Left ventricle myocardium superior (tissue), 1 donor: ENCODE measurements at regions not wholly inside any gene's neighbourhood (a gene's known extent, or its start where the extent isn't known, plus 50 kb on each side); places are given as distances from the start of the nearest gene placed in this dataset.

Experiments
- ATAC-seq: fragments of 200-7000 bp; cut with Tn5 transposase; one replicate; pipeline ENCODE4 v1.9.1; 2020; ENCODE audit warnings: mild to moderate bottlenecking, moderate library complexity
- DNase-seq: peaks from one replicate; pipeline ENCODE4 v3.0.0-alpha.2; 2020
- intact Hi-C: fragments of 100-400 bp; cut with micrococcal nuclease; formaldehyde crosslinking; loops from one replicate; pipeline ENCODE4 v1.11.0; 2022
- donor health status: DM: no; HTN: yes; CAD: no; lungs with severe emphysema.

GRCh38 chr18:73932976-73933375, 214.7 kb downstream of the FBXO15 start:
- DNase-seq (no peak), ATAC-seq (no peak)
- intact Hi-C loops, result no loop called here

- intact Hi-C loops, result no loop called here
- DNase-seq, result no peak
- ATAC-seq, result no peak
Observed at GRCh38 chr18:73927496-73927895, 220.1 kb downstream of the FBXO15 start.

- DNase-seq, result no peak
- intact Hi-C loops, result no loop called here
- no peak for ATAC-seq
Observed at GRCh38 chr18:73924836-73925235, 222.8 kb downstream of the FBXO15 start.

GRCh38 chr18:73924307-73924706, 223.3 kb downstream of the FBXO15 start:
- intact Hi-C loops, result no loop called here
- no peak for ATAC-seq

GRCh38 chr18:73923866-73924265, 223.8 kb downstream of the FBXO15 start:
- ATAC-seq (no peak), DNase-seq (no peak)
- intact Hi-C loops, result no loop called here

More at GRCh38 chr18:73924307-73924706, 223.3 kb downstream of the FBXO15 start:
- no peak for DNase-seq

- no peak for DNase-seq
- intact Hi-C loops, result no loop called here
- ATAC-seq, result no peak
Observed at GRCh38 chr18:73920033-73920432, 227.6 kb downstream of the FBXO15 start.

GRCh38 chr18:73918816-73919215, 228.8 kb downstream of the FBXO15 start:
- DNase-seq (no peak), ATAC-seq (no peak)
- intact Hi-C loops, result no loop called here

GRCh38 chr18:73917046-73917445, 230.6 kb downstream of the FBXO15 start:
- intact Hi-C loops, result no loop called here
- DNase-seq (no peak), ATAC-seq (no peak)

- intact Hi-C loops, result no loop called here
- DNase-seq (no peak), ATAC-seq (no peak)
Observed at GRCh38 chr18:73913505-73913904, 234.1 kb downstream of the FBXO15 start.

GRCh38 chr18:73908323-73908722, 239.3 kb downstream of the FBXO15 start:
- ATAC-seq, result no peak
- intact Hi-C loops, result no loop called here

GRCh38 chr18:73901566-73901965, 246.1 kb downstream of the FBXO15 start:
- intact Hi-C loops, result no loop called here

More at GRCh38 chr18:73908323-73908722, 239.3 kb downstream of the FBXO15 start:
- DNase-seq, result no peak

GRCh38 chr18:73901151-73901550, 246.5 kb downstream of the FBXO15 start:
- intact Hi-C loops, result no loop called here
- ATAC-seq, result no peak
- DNase-seq, result no peak

More at GRCh38 chr18:73901566-73901965, 246.1 kb downstream of the FBXO15 start:
- DNase-seq (no peak), ATAC-seq (no peak)

- no peak for ATAC-seq
- DNase-seq, result no peak
- intact Hi-C loops, result no loop called here
Observed at GRCh38 chr18:73900106-73900835, 247.4 kb downstream of the FBXO15 start.

GRCh38 chr18:73897517-73897916, 250.1 kb downstream of the FBXO15 start:
- intact Hi-C loops, result no loop called here
- ATAC-seq, result no peak

GRCh38 chr18:73896685-73897084, 250.9 kb downstream of the FBXO15 start:
- DNase-seq (no peak), ATAC-seq (no peak)
- intact Hi-C loops, result no loop called here

More at GRCh38 chr18:73897517-73897916, 250.1 kb downstream of the FBXO15 start:
- no peak for DNase-seq

GRCh38 chr18:73895701-73896100, 251.9 kb downstream of the FBXO15 start:
- intact Hi-C loops, result no loop called here
- no peak for ATAC-seq
- DNase-seq, result no peak

GRCh38 chr18:73893880-73894279, 253.8 kb downstream of the FBXO15 start:
- no peak for DNase-seq
- intact Hi-C loops, result no loop called here
- ATAC-seq, result no peak

- no peak for ATAC-seq
- no peak for DNase-seq
- intact Hi-C loops, result no loop called here
Observed at GRCh38 chr18:73891572-73892421, 255.8 kb downstream of the FBXO15 start.

- intact Hi-C loops, result no loop called here
- DNase-seq (no peak), ATAC-seq (no peak)
Observed at GRCh38 chr18:73888565-73888964, 259.1 kb downstream of the FBXO15 start.

GRCh38 chr18:73887801-73888200, 259.8 kb downstream of the FBXO15 start:
- ATAC-seq (no peak), DNase-seq (no peak)
- intact Hi-C loops, result no loop called here
